ENCODE measurements at regions not wholly inside any gene's neighbourhood (a gene's known extent, or its start where the extent isn't known, plus 50 kb on each side); places are given as distances from the start of the nearest gene placed in this dataset.

- Mint-ChIP-seq H3K27ac (no peak overlapping the region), H3K9me3 (ENCODE audit: insufficient read depth) (no peaks in the 10 kb centered on the region)
These were observed 176.2 kb upstream of the MAOA start for GRCh38 chrX:43479850-43480249.

GRCh38 chrX:43481576-43481975, 174.5 kb upstream of the MAOA start:
- Histone ChIP-seq H3K79me2 (ENCODE audit: control insufficient read depth, insufficient read depth, low read length) (no peaks in the 10 kb centered on the region), H2AFZ (ENCODE audit: insufficient read depth, low read depth, low read length, poor library complexity, severe bottlenecking) (no peak overlapping the region), H3K4me2 (replicated peaks; ENCODE audit: low read depth, low read length, poor library complexity, severe bottlenecking) (no peak overlapping the region), H3K9me3 (ENCODE audit: control extremely low read depth in 1 of 3, control insufficient read depth in 2 of 3, insufficient read depth in 1 of 3, low read length in 2 of 3) (peaks cover 0 to 4% (median 0%) of the 10 kb centered on the region in 3 donors), H3K4me3 (ENCODE audit: control extremely low read depth in 1 of 5, extremely low read depth in 1 of 5, insufficient read depth in 1 of 5, low read depth in 2 of 5, low read length in 4 of 5) (no peak overlapping the region), H3K4me1 (ENCODE audit: control insufficient read depth in 2 of 2, insufficient read depth in 2 of 2, low read length in 2 of 2) (peaks cover 0 to 6% of the 10 kb centered on the region in 2 donors), H3K27ac (ENCODE audit: low read length in 2 of 2) (no peak overlapping the region), H3K36me3 (replicated peaks in 1 of 2; ENCODE audit: control extremely low read depth in 1 of 2, control insufficient read depth in 1 of 2, extremely low read depth in 1 of 2, insufficient read depth in 2 of 2, low read length in 1 of 2) (no peaks in the 10 kb centered on the region), H4K20me1 (ENCODE audit: control insufficient read depth, insufficient read depth, low read length, poor library complexity, severe bottlenecking) (no peaks in the 10 kb centered on the region), H3K27me3 (replicated peaks in 1 of 4; ENCODE audit: control extremely low read depth in 1 of 4, control insufficient read depth in 3 of 4, insufficient read depth in 4 of 4, low read length in 3 of 4) (no peaks in the 10 kb centered on the region), H3K9ac (ENCODE audit: low read length) (no peak overlapping the region)
- Mint-ChIP-seq H3K4me1 (peaks cover 4% of the 10 kb centered on the region), H3K4me3 (no peak overlapping the region), H3K9me3 (ENCODE audit: insufficient read depth) (no peaks in the 10 kb centered on the region), H3K27ac (no peak overlapping the region), H3K27me3 (no peaks in the 10 kb centered on the region)
- intact Hi-C loops (cut with micrococcal nuclease) = no loop called here
- WGBS (ENCODE audit: insufficient coverage) = 100% methylated on average over 4 of the region's 5 CpGs
- DNase-seq (no peak), ATAC-seq (ENCODE audit: low read depth) (no peak)
- TF ChIP-seq EZH2 (IDR thresholded peaks at IDR 0.05; ENCODE audit: borderline replicate concordance, insufficient read depth, low read depth, low read length, poor library complexity, severe bottlenecking) (no peak), CTCF (IDR thresholded peaks at IDR 0.05) (no peak)
- ChIA-PET CTCF (no interaction called here), POLR2A (no interaction called here)

More at GRCh38 chrX:43479850-43480249, 176.2 kb upstream of the MAOA start:
- Histone ChIP-seq H4K20me1 (ENCODE audit: control insufficient read depth, insufficient read depth, low read length, poor library complexity, severe bottlenecking) (no peaks in the 10 kb centered on the region), H3K9me3 (ENCODE audit: control extremely low read depth in 1 of 3, control insufficient read depth in 2 of 3, insufficient read depth in 1 of 3, low read length in 2 of 3) (peaks cover 0 to 4% (median 0%) of the 10 kb centered on the region in 3 donors), H3K27ac (ENCODE audit: low read length in 2 of 2) (no peak overlapping the region), H3K4me3 (ENCODE audit: control extremely low read depth in 1 of 5, extremely low read depth in 1 of 5, insufficient read depth in 1 of 5, low read depth in 2 of 5, low read length in 4 of 5) (no peak overlapping the region), H3K4me1 (ENCODE audit: control insufficient read depth in 2 of 2, insufficient read depth in 2 of 2, low read length in 2 of 2) (peaks cover 0 to 6% of the 10 kb centered on the region in 2 donors), H3K27me3 (replicated peaks in 1 of 4; ENCODE audit: control extremely low read depth in 1 of 4, control insufficient read depth in 3 of 4, insufficient read depth in 4 of 4, low read length in 3 of 4) (no peaks in the 10 kb centered on the region), H3K4me2 (replicated peaks; ENCODE audit: low read depth, low read length, poor library complexity, severe bottlenecking) (no peak overlapping the region), H3K79me2 (ENCODE audit: control insufficient read depth, insufficient read depth, low read length) (no peaks in the 10 kb centered on the region), H3K9ac (ENCODE audit: low read length) (no peak overlapping the region), H3K36me3 (replicated peaks in 1 of 2; ENCODE audit: control extremely low read depth in 1 of 2, control insufficient read depth in 1 of 2, extremely low read depth in 1 of 2, insufficient read depth in 2 of 2, low read length in 1 of 2) (no peaks in the 10 kb centered on the region), H2AFZ (ENCODE audit: insufficient read depth, low read depth, low read length, poor library complexity, severe bottlenecking) (no peak overlapping the region)
- ATAC-seq (ENCODE audit: low read depth) (no peak), DNase-seq (no peak)
- no peak overlapping the region for H3K4me3 Mint-ChIP-seq
- no peaks in the 10 kb centered on the region for H3K27me3 Mint-ChIP-seq
- ChIA-PET CTCF (no interaction called here), POLR2A (no interaction called here)
- WGBS (ENCODE audit: insufficient coverage) = 100% methylated on average over 1 of the region's 4 CpGs
- peaks cover 4% of the 10 kb centered on the region for H3K4me1 Mint-ChIP-seq
- no peak for TF ChIP-seq EZH2 (IDR thresholded peaks at IDR 0.05; ENCODE audit: borderline replicate concordance, insufficient read depth, low read depth, low read length, poor library complexity, severe bottlenecking)
- no peak for TF ChIP-seq CTCF (IDR thresholded peaks at IDR 0.05)
- intact Hi-C loops (cut with micrococcal nuclease) = no loop called here

All from B cell (primary cell).